BLaER1 (cell line): ENCODE measurements at regions not wholly inside any gene's neighbourhood (a gene's known extent, or its start where the extent isn't known, plus 50 kb on each side); places are given as distances from the start of the nearest gene placed in this dataset.

ENCODE experiments used
- H3K27ac ChIP-seq: shearing (Covaris generic); formaldehyde crosslinking; 2 replicates; pipeline ENCODE4 v1.8.1; 2022
- H3K27me3 ChIP-seq: shearing (Covaris generic); formaldehyde crosslinking; 2 replicates; pipeline ENCODE4 v1.8.1; 2022
- H3K36me3 ChIP-seq: shearing (Covaris generic); formaldehyde crosslinking; 2 replicates; pipeline ENCODE4 v1.8.1; 2022
- H3K4me1 ChIP-seq: shearing (Covaris generic); formaldehyde crosslinking; 2 replicates; pipeline ENCODE4 v1.8.1; 2022
- H3K4me2 ChIP-seq: shearing (Covaris generic); formaldehyde crosslinking; 2 replicates; pipeline ENCODE4 v1.8.1; 2022
- H3K4me3 ChIP-seq: shearing (Covaris generic); formaldehyde crosslinking; 2 replicates; pipeline ENCODE4 v1.8.1; 2022
- H3K9ac ChIP-seq: shearing (Covaris generic); formaldehyde crosslinking; 2 replicates; pipeline ENCODE4 v1.8.1; 2022
- H3K9me3 ChIP-seq: shearing (Covaris generic); formaldehyde crosslinking; 2 replicates; pipeline ENCODE4 v1.8.1; 2022
- H4K20me1 ChIP-seq: shearing (Covaris generic); formaldehyde crosslinking; 2 replicates; pipeline ENCODE4 v1.8.1; 2022
- Cebpa-rat ChIP-seq: shearing (Covaris generic); IDR thresholded peaks from 2 replicates; pipeline ENCODE4 v1.8.1; 2022

- no peaks in the 10 kb centered on the region; the same call in 1 of the 2 replicates for H4K20me1 ChIP-seq
- no peaks in the 10 kb centered on the region for H3K4me1 ChIP-seq
- no peak overlapping the region for H3K4me3 ChIP-seq
- no peaks in the 10 kb centered on the region for H3K9me3 ChIP-seq
- H3K27me3 ChIP-seq, result peaks cover 96% of the 10 kb centered on the region
- H3K27ac ChIP-seq, result no peak overlapping the region
- no peak overlapping the region for H3K9ac ChIP-seq
- no peak for TF ChIP-seq Cebpa-rat
- H3K4me2 ChIP-seq, result no peak overlapping the region
- no peaks in the 10 kb centered on the region for H3K36me3 ChIP-seq
Observed at GRCh38 chrX:11970578-11971359, 167.5 kb upstream of the FRMPD4 start.

- Histone ChIP-seq H3K4me2 (no peak overlapping the region), H3K4me1 (no peaks in the 10 kb centered on the region), H3K4me3 (no peak overlapping the region), H3K27me3 (peaks cover 94% of the 10 kb centered on the region), H3K36me3 (no peaks in the 10 kb centered on the region), H3K27ac (no peak overlapping the region), H3K9ac (no peak overlapping the region), H3K9me3 (no peaks in the 10 kb centered on the region), H4K20me1 (no peaks in the 10 kb centered on the region)
- no peak for TF ChIP-seq Cebpa-rat
Observed at GRCh38 chrX:11976663-11977062, 161.6 kb upstream of the FRMPD4 start.

- H3K27me3 ChIP-seq, result peaks cover 47% of the 10 kb centered on the region
- H3K9me3 ChIP-seq, result peaks cover 8% of the 10 kb centered on the region; the same call in 1 of the 2 replicates
- H3K36me3 ChIP-seq, result no peaks in the 10 kb centered on the region
- H3K27ac ChIP-seq, result no peak overlapping the region
- no peak overlapping the region for H3K4me3 ChIP-seq
- no peak overlapping the region for H3K9ac ChIP-seq
- no peak for TF ChIP-seq Cebpa-rat
- H3K4me1 ChIP-seq, result no peaks in the 10 kb centered on the region
- no peaks in the 10 kb centered on the region for H4K20me1 ChIP-seq
- H3K4me2 ChIP-seq, result no peak overlapping the region
Observed at GRCh38 chrX:11992271-11992670, 146.0 kb upstream of the FRMPD4 start.

- H3K4me1 ChIP-seq, result no peaks in the 10 kb centered on the region
- no peak overlapping the region for H3K4me2 ChIP-seq
- H3K4me3 ChIP-seq, result no peak overlapping the region
- H3K36me3 ChIP-seq, result no peaks in the 10 kb centered on the region
- H3K9me3 ChIP-seq, result no peaks in the 10 kb centered on the region
- no peaks in the 10 kb centered on the region for H4K20me1 ChIP-seq
- no peak overlapping the region for H3K27ac ChIP-seq
- H3K9ac ChIP-seq, result no peak overlapping the region
- TF ChIP-seq Cebpa-rat, result no peak
- peaks cover 69% of the 10 kb centered on the region for H3K27me3 ChIP-seq
Observed at GRCh38 chrX:11995146-11995545, 143.1 kb upstream of the FRMPD4 start.

GRCh38 chrX:11996810-11997209 is 141.5 kb upstream of the FRMPD4 start:
- Histone ChIP-seq H3K4me1 (no peaks in the 10 kb centered on the region), H3K4me3 (no peak overlapping the region), H3K27ac (no peak overlapping the region)

GRCh38 chrX:11998944-11999343 is 139.3 kb upstream of the FRMPD4 start:
- H3K4me1 ChIP-seq, result no peaks in the 10 kb centered on the region
- TF ChIP-seq Cebpa-rat, result no peak
- H3K9ac ChIP-seq, result no peak overlapping the region
- H3K4me3 ChIP-seq, result no peak overlapping the region
- no peaks in the 10 kb centered on the region for H3K36me3 ChIP-seq
- no peaks in the 10 kb centered on the region for H4K20me1 ChIP-seq
- no peak overlapping the region for H3K27ac ChIP-seq
- H3K27me3 ChIP-seq, result peaks cover 84% of the 10 kb centered on the region
- H3K9me3 ChIP-seq, result no peaks in the 10 kb centered on the region
- H3K4me2 ChIP-seq, result no peak overlapping the region

More at GRCh38 chrX:11996810-11997209, 141.5 kb upstream of the FRMPD4 start:
- TF ChIP-seq Cebpa-rat, result no peak
- Histone ChIP-seq H3K4me2 (no peak overlapping the region), H3K9ac (no peak overlapping the region), H3K9me3 (no peaks in the 10 kb centered on the region), H4K20me1 (no peaks in the 10 kb centered on the region), H3K27me3 (peaks cover 73% of the 10 kb centered on the region), H3K36me3 (no peaks in the 10 kb centered on the region)

- Histone ChIP-seq H3K27ac (no peak overlapping the region), H3K36me3 (no peaks in the 10 kb centered on the region), H3K4me1 (no peaks in the 10 kb centered on the region), H3K4me2 (no peak overlapping the region), H3K9me3 (no peaks in the 10 kb centered on the region), H3K9ac (no peak overlapping the region), H4K20me1 (no peaks in the 10 kb centered on the region; the same call in 1 of the 2 replicates), H3K27me3 (peaks cover 81% of the 10 kb centered on the region), H3K4me3 (no peak overlapping the region)
- no peak for TF ChIP-seq Cebpa-rat
Observed at GRCh38 chrX:12002876-12003275, 135.4 kb upstream of the FRMPD4 start.

GRCh38 chrX:12007881-12008280 is 130.4 kb upstream of the FRMPD4 start:
- Histone ChIP-seq H3K4me2 (no peak overlapping the region), H3K9ac (no peak overlapping the region), H3K36me3 (no peaks in the 10 kb centered on the region), H3K27me3 (peaks cover 57% of the 10 kb centered on the region), H3K4me3 (no peak overlapping the region), H4K20me1 (no peaks in the 10 kb centered on the region; the same call in 1 of the 2 replicates), H3K4me1 (no peaks in the 10 kb centered on the region), H3K27ac (no peak overlapping the region), H3K9me3 (no peaks in the 10 kb centered on the region)
- no peak for TF ChIP-seq Cebpa-rat

GRCh38 chrX:12010436-12010835 is 127.8 kb upstream of the FRMPD4 start:
- peaks cover 67% of the 10 kb centered on the region for H3K27me3 ChIP-seq

GRCh38 chrX:12011075-12011474 is 127.2 kb upstream of the FRMPD4 start:
- Histone ChIP-seq H3K27me3 (peaks cover 74% of the 10 kb centered on the region), H3K4me3 (no peak overlapping the region), H3K36me3 (no peaks in the 10 kb centered on the region), H3K9ac (no peak overlapping the region), H3K4me2 (no peak overlapping the region), H3K27ac (no peak overlapping the region), H3K9me3 (no peaks in the 10 kb centered on the region), H3K4me1 (no peaks in the 10 kb centered on the region), H4K20me1 (no peaks in the 10 kb centered on the region; the same call in 1 of the 2 replicates)
- TF ChIP-seq Cebpa-rat, result no peak

More at GRCh38 chrX:12010436-12010835, 127.8 kb upstream of the FRMPD4 start:
- Histone ChIP-seq H3K27ac (no peak overlapping the region), H3K4me2 (no peak overlapping the region), H4K20me1 (no peaks in the 10 kb centered on the region; the same call in 1 of the 2 replicates), H3K9me3 (no peaks in the 10 kb centered on the region), H3K4me3 (no peak overlapping the region), H3K4me1 (no peaks in the 10 kb centered on the region), H3K9ac (no peak overlapping the region), H3K36me3 (no peaks in the 10 kb centered on the region)
- TF ChIP-seq Cebpa-rat, result no peak

GRCh38 chrX:12013211-12013618 is 125.1 kb upstream of the FRMPD4 start:
- Histone ChIP-seq H3K4me2 (no peak overlapping the region), H3K9ac (no peak overlapping the region), H3K27ac (no peak overlapping the region), H3K36me3 (no peaks in the 10 kb centered on the region), H4K20me1 (no peaks in the 10 kb centered on the region), H3K9me3 (no peaks in the 10 kb centered on the region), H3K4me3 (no peak overlapping the region), H3K27me3 (peaks cover 70% of the 10 kb centered on the region), H3K4me1 (no peaks in the 10 kb centered on the region)
- no peak for TF ChIP-seq Cebpa-rat
